Progenitor cell of endocrine pancreas (in vitro differentiated cells): ENCODE measurements at regions not wholly inside any gene's neighbourhood (a gene's known extent, or its start where the extent isn't known, plus 50 kb on each side); places are given as distances from the start of the nearest gene placed in this dataset.
"Not testable (repeated sequence)": the region's sequence is repeated elsewhere in the genome, so short reads cannot be mapped to it uniquely, and the experiment has no call there.

ENCODE experiments used
- DNase-seq: peaks from one replicate; pipeline ENCODE4 v3.0.0; 2021; ENCODE audit warnings: low spot score; ENCODE audit not compliant: unreplicated experiment
- H3K27ac Mint-ChIP-seq: 2 replicates; pipeline ENCODE4 v1.8.0; 2021; ENCODE audit warnings: mild to moderate bottlenecking, moderate library complexity, mixed read lengths
- H3K27me3 Mint-ChIP-seq: 2 replicates; pipeline ENCODE4 v1.8.0; 2021; ENCODE audit warnings: mixed read lengths
- H3K36me3 Mint-ChIP-seq: 2 replicates; pipeline ENCODE4 v1.8.0; 2022; ENCODE audit warnings: mixed read lengths; ENCODE audit not compliant: insufficient read depth
- H3K4me1 Mint-ChIP-seq: 2 replicates; pipeline ENCODE4 v1.8.0; 2021; ENCODE audit warnings: low read depth, mixed read lengths
- H3K4me3 Mint-ChIP-seq: 2 replicates; pipeline ENCODE4 v1.8.0; 2021; ENCODE audit warnings: low read depth, mild to moderate bottlenecking, moderate library complexity, mixed read lengths
- H3K9me3 Mint-ChIP-seq: 2 replicates; pipeline ENCODE4 v1.8.0; 2021; ENCODE audit warnings: low read depth, mixed read lengths
- TF ChIP-seq, protein P1 (sequence below): fragments of 200-600 bp; sonication (generic); IDR thresholded peaks from one replicate; pipeline ENCODE4 v1.5.0; 2021; ENCODE audit warnings: antibody characterized with exemption, mild to moderate bottlenecking; ENCODE audit not compliant: unreplicated experiment

GRCh38 chr7:94311515-94311914, 83.2 kb upstream of the COL1A2 start:
- peaks cover 10% of the 10 kb centered on the region for H3K4me1 Mint-ChIP-seq
- H3K36me3 Mint-ChIP-seq = peaks cover 1% of the 10 kb centered on the region
- H3K27ac Mint-ChIP-seq = no peak overlapping the region
- TF ChIP-seq, protein P1, sequence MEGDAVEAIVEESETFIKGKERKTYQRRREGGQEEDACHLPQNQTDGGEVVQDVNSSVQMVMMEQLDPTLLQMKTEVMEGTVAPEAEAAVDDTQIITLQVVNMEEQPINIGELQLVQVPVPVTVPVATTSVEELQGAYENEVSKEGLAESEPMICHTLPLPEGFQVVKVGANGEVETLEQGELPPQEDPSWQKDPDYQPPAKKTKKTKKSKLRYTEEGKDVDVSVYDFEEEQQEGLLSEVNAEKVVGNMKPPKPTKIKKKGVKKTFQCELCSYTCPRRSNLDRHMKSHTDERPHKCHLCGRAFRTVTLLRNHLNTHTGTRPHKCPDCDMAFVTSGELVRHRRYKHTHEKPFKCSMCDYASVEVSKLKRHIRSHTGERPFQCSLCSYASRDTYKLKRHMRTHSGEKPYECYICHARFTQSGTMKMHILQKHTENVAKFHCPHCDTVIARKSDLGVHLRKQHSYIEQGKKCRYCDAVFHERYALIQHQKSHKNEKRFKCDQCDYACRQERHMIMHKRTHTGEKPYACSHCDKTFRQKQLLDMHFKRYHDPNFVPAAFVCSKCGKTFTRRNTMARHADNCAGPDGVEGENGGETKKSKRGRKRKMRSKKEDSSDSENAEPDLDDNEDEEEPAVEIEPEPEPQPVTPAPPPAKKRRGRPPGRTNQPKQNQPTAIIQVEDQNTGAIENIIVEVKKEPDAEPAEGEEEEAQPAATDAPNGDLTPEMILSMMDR = no peak
- no peak overlapping the region for H3K4me3 Mint-ChIP-seq
- H3K9me3 Mint-ChIP-seq = peaks cover 11% of the 10 kb centered on the region
- no peak for DNase-seq
- H3K27me3 Mint-ChIP-seq = no peaks in the 10 kb centered on the region

DNA sequence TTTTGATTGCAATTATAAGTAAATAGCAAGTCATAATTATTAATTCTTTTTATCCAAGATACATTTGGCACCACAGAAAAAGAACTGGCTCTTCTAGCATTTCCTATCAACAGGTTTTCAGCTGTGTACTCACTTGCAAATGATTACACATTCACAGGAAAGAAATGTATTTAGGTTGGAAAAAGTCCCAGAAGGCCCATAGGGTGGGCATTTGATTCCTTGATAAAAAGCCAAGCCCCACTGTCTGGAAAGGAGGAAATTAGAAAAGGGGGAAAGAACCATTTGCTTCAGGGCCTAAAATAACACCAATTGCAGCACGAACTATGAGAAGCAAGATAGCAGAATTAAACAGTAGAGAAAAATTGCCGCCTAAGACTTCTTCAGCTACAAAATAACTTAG, 80.8 kb upstream of the COL1A2 start:
- Mint-ChIP-seq H3K27me3 (no peaks in the 10 kb centered on the region), H3K27ac (no peak overlapping the region), H3K9me3 (peaks cover 5% of the 10 kb centered on the region), H3K4me1 (peaks cover 7% of the 10 kb centered on the region), H3K4me3 (no peak overlapping the region), H3K36me3 (peaks cover 1% of the 10 kb centered on the region)
- DNase-seq = no peak
- TF ChIP-seq, protein P1 = no peak

GRCh38 chr7:94314413-94315410, 80.0 kb upstream of the COL1A2 start:
- Mint-ChIP-seq H3K36me3 (peaks cover 2% of the 10 kb centered on the region), H3K4me3 (no peak overlapping the region), H3K27ac (no peak overlapping the region), H3K9me3 (peaks cover 3% of the 10 kb centered on the region), H3K4me1 (peaks cover 7% of the 10 kb centered on the region), H3K27me3 (no peaks in the 10 kb centered on the region)
- no peak for DNase-seq
- TF ChIP-seq, protein P1 = no peak

DNA sequence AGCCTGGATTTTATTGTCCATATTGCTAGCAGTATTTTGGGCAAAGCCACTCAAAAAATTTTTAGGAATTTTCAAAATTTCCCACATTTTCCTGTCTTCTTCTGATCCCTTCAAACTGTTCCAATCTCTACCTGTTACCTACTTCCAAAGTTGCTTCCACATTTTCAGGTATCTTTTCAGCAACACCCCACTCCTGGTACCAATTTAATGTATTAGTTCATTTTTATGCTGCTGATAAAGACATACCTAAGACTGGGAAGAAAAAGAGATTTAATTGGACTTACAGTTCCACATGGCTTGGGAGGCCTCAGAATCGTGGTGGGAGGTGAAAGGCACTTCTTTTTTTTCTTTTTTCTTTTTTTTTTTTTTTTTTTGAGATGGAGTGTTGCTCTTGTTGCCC, 73.6 kb upstream of the COL1A2 start:
- H3K4me3 Mint-ChIP-seq, DNase-seq, H3K4me1 Mint-ChIP-seq, H3K36me3 Mint-ChIP-seq, H3K27ac Mint-ChIP-seq, H3K27me3 Mint-ChIP-seq: not testable (repeated sequence)
- H3K9me3 Mint-ChIP-seq = peaks cover 14% of the 10 kb centered on the region

- TF ChIP-seq, protein P1 = no peak
- Mint-ChIP-seq H3K27me3 (no peaks in the 10 kb centered on the region), H3K27ac (no peak overlapping the region), H3K4me1 (no peaks in the 10 kb centered on the region), H3K36me3 (peaks cover 6% of the 10 kb centered on the region), H3K9me3 (peaks cover 14% of the 10 kb centered on the region), H3K4me3 (no peak overlapping the region)
- no peak for DNase-seq
Observed at GRCh38 chr7:94323844-94324243, 70.9 kb upstream of the COL1A2 start.
